HG02610 (cell line): ENCODE measurements at regions not wholly inside any gene's neighbourhood (a gene's known extent, or its start where the extent isn't known, plus 50 kb on each side); places are given as distances from the start of the nearest gene placed in this dataset.
"Not testable (repeated sequence)": the region's sequence is repeated elsewhere in the genome, so short reads cannot be mapped to it uniquely, and the experiment has no call there.

ENCODE experiments used
- ATAC-seq: cut with Tn5 transposase; IDR thresholded peaks from one replicate; pipeline ENCODE4 v1.9.1; 2021; ENCODE audit warnings: mild to moderate bottlenecking, moderate library complexity; ENCODE audit not compliant: unreplicated experiment

GRCh38 chr4:171022824-171023230, 790.4 kb upstream of the GALNTL6 start:
- no peak for ATAC-seq

GRCh38 chr4:171017593-171017992, 795.6 kb upstream of the GALNTL6 start:
- no peak for ATAC-seq

GRCh38 chr4:171016145-171016544, 797.1 kb upstream of the GALNTL6 start:
- ATAC-seq: no peak

- ATAC-seq: no peak
Measured at GRCh38 chr4:171015441-171015840, 797.8 kb upstream of the GALNTL6 start.

GRCh38 chr4:171007618-171008390, 805.4 kb upstream of the GALNTL6 start:
- ATAC-seq: no peak

- ATAC-seq: no peak
Measured at GRCh38 chr4:171002246-171002645, 811.0 kb upstream of the GALNTL6 start.

- ATAC-seq: peak; percentile 95
Measured at GRCh38 chr4:170990989-170991589, 822.1 kb upstream of the GALNTL6 start.

GRCh38 chr4:170988446-170988845, 824.8 kb upstream of the GALNTL6 start:
- ATAC-seq: no peak

- ATAC-seq: no peak
Measured at GRCh38 chr4:170979736-170980135, 833.5 kb upstream of the GALNTL6 start.

- no peak for ATAC-seq
Measured at GRCh38 chr4:170978990-170979389, 834.2 kb upstream of the GALNTL6 start.

GRCh38 chr4:170949084-170949483, 859.3 kb upstream of the AADAT start:
- no peak for ATAC-seq

- no peak for ATAC-seq
Measured at GRCh38 chr4:170940043-170940724, 850.4 kb upstream of the AADAT start.

GRCh38 chr4:170938588-170938987, 848.8 kb upstream of the AADAT start:
- ATAC-seq: no peak

GRCh38 chr4:170931321-170931720, 841.6 kb upstream of the AADAT start:
- ATAC-seq: no peak

- ATAC-seq: no peak
Measured at GRCh38 chr4:170888660-170889059, 798.9 kb upstream of the AADAT start.

- ATAC-seq: no peak
Measured at GRCh38 chr4:170887396-170887795, 797.6 kb upstream of the AADAT start.

- ATAC-seq: no peak
Measured at GRCh38 chr4:170884969-170885570, 795.3 kb upstream of the AADAT start.

GRCh38 chr4:170881646-170882045, 791.9 kb upstream of the AADAT start:
- ATAC-seq: not testable (repeated sequence)

GRCh38 chr4:170875868-170876267, 786.1 kb upstream of the AADAT start:
- ATAC-seq: no peak

GRCh38 chr4:170872794-170873193, 783.0 kb upstream of the AADAT start:
- no peak for ATAC-seq

GRCh38 chr4:170868170-170868569, 778.4 kb upstream of the AADAT start:
- no peak for ATAC-seq

- ATAC-seq: no peak
Measured at GRCh38 chr4:170854097-170854496, 764.3 kb upstream of the AADAT start.
